Adrenal gland (tissue), 9 donors: ENCODE measurements at regions not wholly inside any gene's neighbourhood (a gene's known extent, or its start where the extent isn't known, plus 50 kb on each side); places are given as distances from the start of the nearest gene placed in this dataset.

ENCODE experiments used
- DNase-seq, 7 donors: peaks; one replicate each; pipeline ENCODE4 v3.0.0-alpha.2; 2019 to 2020
- H3K27ac ChIP-seq, 5 donors: fragments of 200-600 bp; sonication (generic) in 4 of 5; 1 replicate in 3 of 5; 2 replicates in 2 of 5; pipeline versions ENCODE4 v1.5.1 to v1.8.0; 2016 to 2020; ENCODE audit warnings: mild to moderate bottlenecking in 1 of 5
- H3K27me3 ChIP-seq: fragments of 200-600 bp; 2 replicates; pipeline ENCODE4 v1.8.0; 2021
- H3K36me3 ChIP-seq, 2 donors: fragments of 200-600 bp; replicated peaks in 1 of 2; 1 replicate in 1 of 2; 2 replicates in 1 of 2; pipeline versions ENCODE4 v1.5.1 to v1.8.0; 2018 to 2022
- H3K4me1 ChIP-seq, 2 donors: fragments of 200-600 bp; replicated peaks in 1 of 2; 1 replicate in 1 of 2; 2 replicates in 1 of 2; pipeline versions ENCODE4 v1.5.1 to v1.8.0; 2018 to 2021
- H3K4me3 ChIP-seq, 4 donors: fragments of 200-600 bp; sonication (generic) in 3 of 4; one replicate each; pipeline ENCODE4 v1.5.1; 2016 to 2018
- H3K9me3 ChIP-seq, 3 donors: fragments of 200-600 bp; sonication (generic) in 1 of 3; replicated peaks in 1 of 3; 1 replicate in 2 of 3; 2 replicates in 1 of 3; pipeline versions ENCODE4 v1.5.1 to v1.8.0; 2016 to 2021
- POLR2A ChIP-seq, 2 donors: fragments of 450-650 bp; IDR thresholded peaks; one replicate each; pipeline ENCODE4 v1.6.1; 2017; ENCODE audit warnings: antibody characterized with exemption in 2 of 2, mild to moderate bottlenecking in 2 of 2, moderate library complexity in 1 of 2
- WGBS, 4 donors: extraction: QIAGEN DNeasy Blood & Tissue Kit in 2 of 4; methylation state at CpG; one replicate each; pipeline versions ENCODE4 v1.1.5 to v1.1.7; 2013 to 2017; 5-methylcytosine and 5-hydroxymethylcytosine counted together
- intact Hi-C, 2 donors: fragments of 100-400 bp; cut with DNase I; formaldehyde crosslinking; loops; one replicate each; pipeline versions ENCODE4 v1.14.1 to v1.15.0; 2022 to 2023
- TF ChIP-seq, protein P1 (sequence below), 6 experiments: fragments of 450-650 bp in 4 of 6; fragments of 200-600 bp in 2 of 6; sonication (generic) in 1 of 6; IDR thresholded peaks; 1 replicate in 5 of 6; 2 replicates in 1 of 6; pipeline versions ENCODE4 v1.5.1 to v1.8.0; 2016 to 2021; ENCODE audit warnings: antibody characterized with exemption in 6 of 6, mild to moderate bottlenecking in 2 of 6, moderate library complexity in 1 of 6
- donor health status: healthy with polysubstance abuse.
- donor health status: Bipolar disorder and iron deficiency.
- donor health status: DM: yes; HTN: yes; CAD: no.
- donor health status: DM: no; HTN: no; CAD: no.
- donor health status: DM: no; HTN: no; CAD: no.

DNA sequence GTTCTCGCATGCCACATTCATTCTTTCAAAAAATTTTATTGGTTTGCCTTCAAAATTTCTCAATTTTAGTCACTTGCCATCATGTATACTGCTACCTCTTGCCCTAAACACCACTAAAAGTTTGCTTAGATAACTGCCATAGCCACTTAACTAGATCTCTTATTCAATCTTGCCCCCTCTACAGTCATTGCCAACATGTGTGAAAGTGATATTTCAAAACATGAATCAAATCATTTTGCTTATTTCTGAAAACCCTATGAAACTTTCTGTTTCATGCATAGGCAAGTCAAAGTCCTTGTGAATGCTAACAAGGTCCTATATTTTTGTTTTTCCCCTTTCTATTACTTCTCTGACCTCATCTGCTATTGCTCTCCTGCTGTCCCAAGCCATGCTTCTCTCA lies 397.1 kb downstream of the KCNJ3 start:
- Histone ChIP-seq H3K9me3 (no peaks in the 10 kb centered on the region), H3K4me1 (no peaks in the 10 kb centered on the region), H3K36me3 (no peaks in the 10 kb centered on the region), H3K27ac (no peak overlapping the region), H3K4me3 (no peak overlapping the region), H3K27me3 (no peaks in the 10 kb centered on the region)
- intact Hi-C loops, result no loop called here
- no peak for DNase-seq
- WGBS, 4 donors, result 82 to 89% (median 84%) methylated on average over 1 of the region's 1 CpG
- TF ChIP-seq POLR2A (IDR thresholded peaks at IDR 0.05), result no peak

DNA sequence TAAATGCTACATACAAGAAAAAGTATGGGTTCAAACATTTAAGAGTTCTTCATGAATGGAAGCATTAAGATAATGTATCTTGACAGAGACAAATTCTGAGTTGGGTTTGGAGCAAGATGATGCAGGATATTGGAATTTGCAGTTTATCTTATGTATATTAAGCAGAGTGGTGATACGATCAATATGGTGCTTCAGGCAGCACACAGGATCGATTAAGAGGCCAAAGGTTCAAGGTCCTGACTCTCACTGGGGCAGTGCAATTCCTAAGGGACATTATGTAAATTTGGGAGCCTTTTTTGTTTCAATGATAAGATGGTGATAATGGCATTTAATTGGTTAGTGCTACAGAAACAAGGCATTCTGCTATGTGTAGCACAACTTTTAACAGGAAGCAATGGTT lies 381.9 kb downstream of the KCNJ3 start:
- Histone ChIP-seq H3K27me3 (no peaks in the 10 kb centered on the region), H3K9me3 (peaks cover 0 to 4% (median 0%) of the 10 kb centered on the region in 3 donors), H3K36me3 (no peaks in the 10 kb centered on the region), H3K27ac (no peak overlapping the region), H3K4me1 (no peaks in the 10 kb centered on the region), H3K4me3 (no peak overlapping the region)
- 27 to 45% (median 41%) methylated on average over 2 of the region's 2 CpGs for WGBS, 4 donors
- TF ChIP-seq, protein P1, sequence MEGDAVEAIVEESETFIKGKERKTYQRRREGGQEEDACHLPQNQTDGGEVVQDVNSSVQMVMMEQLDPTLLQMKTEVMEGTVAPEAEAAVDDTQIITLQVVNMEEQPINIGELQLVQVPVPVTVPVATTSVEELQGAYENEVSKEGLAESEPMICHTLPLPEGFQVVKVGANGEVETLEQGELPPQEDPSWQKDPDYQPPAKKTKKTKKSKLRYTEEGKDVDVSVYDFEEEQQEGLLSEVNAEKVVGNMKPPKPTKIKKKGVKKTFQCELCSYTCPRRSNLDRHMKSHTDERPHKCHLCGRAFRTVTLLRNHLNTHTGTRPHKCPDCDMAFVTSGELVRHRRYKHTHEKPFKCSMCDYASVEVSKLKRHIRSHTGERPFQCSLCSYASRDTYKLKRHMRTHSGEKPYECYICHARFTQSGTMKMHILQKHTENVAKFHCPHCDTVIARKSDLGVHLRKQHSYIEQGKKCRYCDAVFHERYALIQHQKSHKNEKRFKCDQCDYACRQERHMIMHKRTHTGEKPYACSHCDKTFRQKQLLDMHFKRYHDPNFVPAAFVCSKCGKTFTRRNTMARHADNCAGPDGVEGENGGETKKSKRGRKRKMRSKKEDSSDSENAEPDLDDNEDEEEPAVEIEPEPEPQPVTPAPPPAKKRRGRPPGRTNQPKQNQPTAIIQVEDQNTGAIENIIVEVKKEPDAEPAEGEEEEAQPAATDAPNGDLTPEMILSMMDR (IDR thresholded peaks at IDR 0.05), result no peak
- TF ChIP-seq POLR2A (IDR thresholded peaks at IDR 0.05), result no peak
- DNase-seq, result no peak
- intact Hi-C loops, result no loop called here

DNA sequence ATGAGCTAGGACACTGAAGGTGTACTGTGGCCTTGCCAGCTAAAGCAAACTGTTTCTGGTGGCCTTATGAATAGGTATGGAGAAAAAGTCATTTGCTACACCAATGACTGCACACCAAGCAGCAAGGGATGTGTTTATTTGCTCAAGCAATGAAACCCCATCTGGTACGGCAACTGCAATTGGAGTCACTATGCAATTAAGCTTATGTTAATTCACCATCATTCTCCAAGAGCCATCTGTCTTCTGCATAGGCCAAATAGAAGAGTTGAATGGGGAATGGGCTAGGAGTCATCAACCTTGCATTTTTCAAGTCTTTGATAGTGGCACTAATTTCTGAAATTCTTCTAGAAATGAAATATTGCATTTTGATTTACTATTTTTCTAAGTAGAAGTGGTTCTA lies 372.0 kb downstream of the KCNJ3 start:
- no peaks in the 10 kb centered on the region for H3K9me3 ChIP-seq
- TF ChIP-seq, protein P1 (IDR thresholded peaks at IDR 0.05), result no peak
- no peak for TF ChIP-seq POLR2A (IDR thresholded peaks at IDR 0.05)
- intact Hi-C loops, result no loop called here
- H3K27me3 ChIP-seq, result no peaks in the 10 kb centered on the region
- no peaks in the 10 kb centered on the region for H3K4me1 ChIP-seq
- WGBS, 4 donors, result 30 to 83% (median 67%) methylated on average over 1 of the region's 1 CpG
- no peak overlapping the region for H3K27ac ChIP-seq
- H3K4me3 ChIP-seq, result no peak overlapping the region
- no peak for DNase-seq
- no peaks in the 10 kb centered on the region for H3K36me3 ChIP-seq

DNA sequence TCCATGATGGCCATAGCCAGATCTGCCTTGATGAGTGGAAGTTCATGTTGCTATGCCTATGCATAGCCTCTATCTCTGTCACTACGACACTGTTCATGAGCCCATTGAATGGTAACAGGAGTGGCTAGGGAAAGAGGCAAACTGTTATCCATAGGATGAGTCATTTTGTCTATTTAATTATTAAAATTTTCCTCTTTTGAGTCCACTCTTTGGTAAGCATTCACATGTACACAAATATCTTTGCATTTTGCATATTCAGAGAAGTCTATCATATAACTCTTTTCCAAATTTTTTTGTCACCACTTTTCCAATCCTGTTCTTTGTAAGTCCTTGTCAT lies 364.4 kb downstream of the KCNJ3 start:
- 83 to 88% (median 86%) methylated on average over 1 of the region's 1 CpG for WGBS, 4 donors
- Histone ChIP-seq H3K4me1 (no peaks in the 10 kb centered on the region), H3K27me3 (no peaks in the 10 kb centered on the region), H3K9me3 (no peaks in the 10 kb centered on the region), H3K27ac (no peak overlapping the region), H3K36me3 (no peaks in the 10 kb centered on the region), H3K4me3 (no peak overlapping the region)
- TF ChIP-seq, protein P1 (IDR thresholded peaks at IDR 0.05), result no peak
- no peak for TF ChIP-seq POLR2A (IDR thresholded peaks at IDR 0.05)
- intact Hi-C loops, result no loop called here
- no peak for DNase-seq

DNA sequence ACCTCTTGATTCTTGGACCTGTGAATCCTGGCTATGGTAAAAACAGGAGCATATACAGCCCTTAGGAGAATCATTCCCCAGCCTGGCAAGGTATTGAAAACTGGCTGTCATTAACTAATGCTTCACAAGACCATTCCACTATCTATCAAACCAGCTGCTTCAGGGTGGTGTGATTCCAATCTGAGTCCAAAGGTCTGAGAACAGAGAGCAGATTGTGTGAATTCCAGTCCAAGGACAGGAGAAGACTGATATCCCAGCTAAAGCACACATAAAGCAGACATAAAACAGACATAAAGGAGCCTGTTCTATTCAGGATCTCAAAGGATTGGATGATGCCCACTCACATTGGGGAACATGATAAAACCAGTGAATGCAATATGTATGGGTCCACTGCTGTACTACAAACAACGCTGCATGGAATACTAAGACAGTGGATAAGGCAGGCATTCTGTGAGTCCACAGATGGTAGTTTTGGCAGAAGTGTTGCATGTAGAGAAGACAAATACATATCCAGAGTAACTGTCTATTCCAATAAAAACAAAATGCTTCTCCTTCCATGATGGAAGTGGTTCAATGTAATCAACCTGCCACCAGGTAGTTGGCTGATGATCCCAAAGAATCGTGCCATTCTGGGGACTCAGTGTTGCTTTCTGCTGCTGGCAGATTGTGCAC lies 363.9 kb downstream of the KCNJ3 start:
- Histone ChIP-seq H3K27me3 (no peaks in the 10 kb centered on the region), H3K9me3 (no peaks in the 10 kb centered on the region), H3K4me3 (no peak overlapping the region), H3K27ac (no peak overlapping the region), H3K4me1 (no peaks in the 10 kb centered on the region), H3K36me3 (no peaks in the 10 kb centered on the region)
- DNase-seq, result no peak
- intact Hi-C loops, result no loop called here
- no peak for TF ChIP-seq POLR2A (IDR thresholded peaks at IDR 0.05)
- TF ChIP-seq, protein P1 (IDR thresholded peaks at IDR 0.05), result no peak
- WGBS, 4 donors, result 79 to 88% (median 83%) methylated on average over 2 of the region's 2 CpGs
